22Rv1 (cell line): ENCODE measurements at regions not wholly inside any gene's neighbourhood (a gene's known extent, or its start where the extent isn't known, plus 50 kb on each side); places are given as distances from the start of the nearest gene placed in this dataset.

ENCODE experiments used
- CTCF ChIP-seq: fragments of 450-650 bp; IDR thresholded peaks from 2 replicates; pipeline ENCODE4 v1.5.1; 2017; ENCODE audit warnings: mild to moderate bottlenecking
- ZFX ChIP-seq: fragments of 450-650 bp; IDR thresholded peaks from 2 replicates; pipeline ENCODE4 v1.6.1; 2017; ENCODE audit warnings: antibody characterized with exemption, borderline replicate concordance

- TF ChIP-seq CTCF: no peak
- TF ChIP-seq ZFX: no peak
These were observed 541.2 kb downstream of the PTPRU start for GRCh38 chr1:29777522-29777921.
